Sigmoid colon (tissue), 6 donors: ENCODE measurements at regions not wholly inside any gene's neighbourhood (a gene's known extent, or its start where the extent isn't known, plus 50 kb on each side); places are given as distances from the start of the nearest gene placed in this dataset.
"Not testable (repeated sequence)": the region's sequence is repeated elsewhere in the genome, so short reads cannot be mapped to it uniquely, and the experiment has no call there.

Experiments used
- DNase-seq: peaks from one replicate; pipeline ENCODE4 v3.0.0-alpha.2; 2019
- H3K27ac ChIP-seq, 4 donors: fragments of 200-600 bp; sonication (generic); one replicate each; pipeline ENCODE4 v1.5.1; 2016 to 2019; ENCODE audit warnings: mild to moderate bottlenecking in 1 of 4
- H3K27me3 ChIP-seq, 3 donors: fragments of 200-600 bp; sonication (generic); one replicate each; pipeline ENCODE4 v1.5.1; 2019; ENCODE audit warnings: mild to moderate bottlenecking in 1 of 3
- H3K36me3 ChIP-seq, 4 donors: fragments of 200-600 bp; sonication (generic); one replicate each; pipeline ENCODE4 v1.5.1; 2016 to 2019
- H3K4me1 ChIP-seq, 4 donors: fragments of 200-600 bp; sonication (generic); one replicate each; pipeline ENCODE4 v1.5.1; 2017 to 2019
- H3K4me3 ChIP-seq, 4 donors: fragments of 200-600 bp; sonication (generic); one replicate each; pipeline ENCODE4 v1.5.1; 2017 to 2019; ENCODE audit warnings: mild to moderate bottlenecking in 2 of 4, moderate library complexity in 1 of 4
- H3K9me3 ChIP-seq, 4 donors: fragments of 200-600 bp in 3 of 4; sonication (generic) in 3 of 4; one replicate each; pipeline versions ENCODE4 v1.5.1 to v1.6.1; 2013 to 2019
- CTCF ChIP-seq, 4 experiments: fragments of 450-650 bp in 3 of 4; fragments of 200-600 bp in 1 of 4; IDR thresholded peaks; one replicate each; pipeline ENCODE4 v1.5.1; 2016 to 2019; ENCODE audit warnings: antibody characterized with exemption in 4 of 4, mild to moderate bottlenecking in 3 of 4, moderate library complexity in 2 of 4
- EP300 ChIP-seq, 4 donors: sonication (generic); formaldehyde crosslinking; IDR thresholded peaks; one replicate each; pipeline ENCODE4 v1.6.1; 2017; ENCODE audit warnings: antibody characterized with exemption in 4 of 4
- POLR2A ChIP-seq, 2 donors: fragments of 450-650 bp; IDR thresholded peaks; one replicate each; pipeline ENCODE4 v1.6.1; 2016; ENCODE audit warnings: antibody characterized with exemption in 2 of 2, mild to moderate bottlenecking in 2 of 2, moderate library complexity in 2 of 2
- POLR2AphosphoS5 ChIP-seq, 4 donors: sonication (generic); formaldehyde crosslinking; IDR thresholded peaks; one replicate each; pipeline ENCODE4 v1.6.1; 2017; ENCODE audit warnings: antibody characterized with exemption in 4 of 4
- WGBS, 2 donors: extraction: QIAGEN DNeasy Blood & Tissue Kit; methylation state at CpG; one replicate each; pipeline ENCODE4 v1.1.7; 2013; 5-methylcytosine and 5-hydroxymethylcytosine counted together
- intact Hi-C: fragments of 100-400 bp; cut with DNase I; formaldehyde crosslinking; loops from one replicate; pipeline ENCODE4 v1.15.1; 2023
- small RNA-seq, 3 donors: library from RNA; depleted of rRNA; stranded (forward); fragments of <200 nt; gene quantifications; one replicate each; pipeline ENCODE3, GENCODE V24; 2016
- donor health status: healthy with polysubstance abuse.
- donor health status: healthy.

- TF ChIP-seq CTCF (IDR thresholded peaks at IDR 0.05) = no peak
- no peak for TF ChIP-seq POLR2A (IDR thresholded peaks at IDR 0.05)
- no peak for TF ChIP-seq POLR2AphosphoS5 (IDR thresholded peaks at IDR 0.05)
- no peak for TF ChIP-seq EP300 (IDR thresholded peaks at IDR 0.05)
- H3K9me3 ChIP-seq = no peaks in the 10 kb centered on the region
- intact Hi-C loops = no loop called here
These were observed 57.9 kb upstream of the CTSV start for GRCh38 chr9:97096793-97097192.

GRCh38 chr9:97089361-97089760, 50.4 kb upstream of the CTSV start:
- DNase-seq, H3K4me3 ChIP-seq, H3K4me1 ChIP-seq, H3K9me3 ChIP-seq, H3K27ac ChIP-seq, H3K36me3 ChIP-seq, H3K27me3 ChIP-seq, intact Hi-C loops: not testable (repeated sequence)
- 75 to 85% methylated on average over 3 of the region's 3 CpGs for WGBS, 2 donors

More at GRCh38 chr9:97096793-97097192, 57.9 kb upstream of the CTSV start:
- Histone ChIP-seq H3K36me3 (no peaks in the 10 kb centered on the region), H3K4me1 (no peaks in the 10 kb centered on the region), H3K27ac (no peak overlapping the region), H3K27me3 (no peaks in the 10 kb centered on the region), H3K4me3 (no peak overlapping the region)
- 95 to 97% methylated on average over 4 of the region's 4 CpGs for WGBS, 2 donors
- DNase-seq = no peak

Small RNAs in the stretch of these regions (small RNA-seq; reads per million reads assigned to genes)
- gene RNU6-798P = 0 reads per million in 3 donors
